ENCODE measurements at regions not wholly inside any gene's neighbourhood (a gene's known extent, or its start where the extent isn't known, plus 50 kb on each side); places are given as distances from the start of the nearest gene placed in this dataset.
A peak's percentile ranks its signal among the peaks of the same experiment; 100 is the strongest.

- Histone ChIP-seq H3K27ac (ENCODE audit: insufficient read depth, low read depth, low read length, poor library complexity, severe bottlenecking) (no peak overlapping the region), H3K4me3 (ENCODE audit: insufficient read depth, low read depth, low read length) (no peak overlapping the region), H3K36me3 (ENCODE audit: control insufficient read depth, insufficient read depth, low read length) (no peaks in the 10 kb centered on the region), H3K4me1 (ENCODE audit: control insufficient read depth, insufficient read depth, low read length) (peaks cover 4% of the 10 kb centered on the region), H3K27me3 (ENCODE audit: control insufficient read depth, insufficient read depth, low read length, poor library complexity, severe bottlenecking) (no peaks in the 10 kb centered on the region), H3K9me3 (ENCODE audit: control insufficient read depth, low read length) (no peaks in the 10 kb centered on the region)
- WGBS, 2 experiments: 79 to 85% methylated on average over 4 to 5 of the region's 5 CpGs
Observed at GRCh38 chr2:175441181-175441761, 259.8 kb upstream of the ATP5MC3 start.

- H3K27ac ChIP-seq (ENCODE audit: insufficient read depth, low read depth, low read length, poor library complexity, severe bottlenecking): no peak overlapping the region
- no peaks in the 10 kb centered on the region for H3K36me3 ChIP-seq (ENCODE audit: control insufficient read depth, insufficient read depth, low read length)
- 41 to 44% methylated on average over 1 of the region's 1 CpG for WGBS, 2 experiments
- peaks cover 4% of the 10 kb centered on the region for H3K4me1 ChIP-seq (ENCODE audit: control insufficient read depth, insufficient read depth, low read length)
- no peaks in the 10 kb centered on the region for H3K27me3 ChIP-seq (ENCODE audit: control insufficient read depth, insufficient read depth, low read length, poor library complexity, severe bottlenecking)
- H3K4me3 ChIP-seq (ENCODE audit: insufficient read depth, low read depth, low read length): no peak overlapping the region
- no peaks in the 10 kb centered on the region for H3K9me3 ChIP-seq (ENCODE audit: control insufficient read depth, low read length)
Observed at GRCh38 chr2:175439416-175439815, 257.9 kb upstream of the ATP5MC3 start.

- peaks cover 4% of the 10 kb centered on the region for H3K4me1 ChIP-seq (ENCODE audit: control insufficient read depth, insufficient read depth, low read length)
- H3K27ac ChIP-seq (ENCODE audit: insufficient read depth, low read depth, low read length, poor library complexity, severe bottlenecking): no peak overlapping the region
- no peak overlapping the region for H3K4me3 ChIP-seq (ENCODE audit: insufficient read depth, low read depth, low read length)
- H3K27me3 ChIP-seq (ENCODE audit: control insufficient read depth, insufficient read depth, low read length, poor library complexity, severe bottlenecking): no peaks in the 10 kb centered on the region
- H3K9me3 ChIP-seq (ENCODE audit: control insufficient read depth, low read length): no peaks in the 10 kb centered on the region
- H3K36me3 ChIP-seq (ENCODE audit: control insufficient read depth, insufficient read depth, low read length): no peaks in the 10 kb centered on the region
Observed at GRCh38 chr2:175437167-175437566, 255.7 kb upstream of the ATP5MC3 start.

- no peak overlapping the region for H3K27ac ChIP-seq (ENCODE audit: insufficient read depth, low read depth, low read length, poor library complexity, severe bottlenecking)
- 93 to 95% methylated on average over 2 of the region's 2 CpGs for WGBS, 2 experiments
Observed at GRCh38 chr2:175436076-175436475, 254.6 kb upstream of the ATP5MC3 start.

GRCh38 chr2:175435012-175435411 is 253.5 kb upstream of the ATP5MC3 start:
- WGBS, 2 experiments: 83 to 100% methylated on average over 1 of the region's 1 CpG
- Histone ChIP-seq H3K4me3 (ENCODE audit: insufficient read depth, low read depth, low read length) (no peak overlapping the region), H3K27me3 (ENCODE audit: control insufficient read depth, insufficient read depth, low read length, poor library complexity, severe bottlenecking) (no peaks in the 10 kb centered on the region), H3K36me3 (ENCODE audit: control insufficient read depth, insufficient read depth, low read length) (no peaks in the 10 kb centered on the region), H3K9me3 (ENCODE audit: control insufficient read depth, low read length) (no peaks in the 10 kb centered on the region), H3K27ac (ENCODE audit: insufficient read depth, low read depth, low read length, poor library complexity, severe bottlenecking) (no peak overlapping the region), H3K4me1 (ENCODE audit: control insufficient read depth, insufficient read depth, low read length) (no peaks in the 10 kb centered on the region)

More at GRCh38 chr2:175436076-175436475, 254.6 kb upstream of the ATP5MC3 start:
- H3K9me3 ChIP-seq (ENCODE audit: control insufficient read depth, low read length): no peaks in the 10 kb centered on the region
- peaks cover 4% of the 10 kb centered on the region for H3K4me1 ChIP-seq (ENCODE audit: control insufficient read depth, insufficient read depth, low read length)
- H3K36me3 ChIP-seq (ENCODE audit: control insufficient read depth, insufficient read depth, low read length): no peaks in the 10 kb centered on the region
- no peaks in the 10 kb centered on the region for H3K27me3 ChIP-seq (ENCODE audit: control insufficient read depth, insufficient read depth, low read length, poor library complexity, severe bottlenecking)
- H3K4me3 ChIP-seq (ENCODE audit: insufficient read depth, low read depth, low read length): no peak overlapping the region

- no peaks in the 10 kb centered on the region for H3K4me1 ChIP-seq (ENCODE audit: control insufficient read depth, insufficient read depth, low read length)
- H3K4me3 ChIP-seq (ENCODE audit: insufficient read depth, low read depth, low read length): no peak overlapping the region
- no peaks in the 10 kb centered on the region for H3K9me3 ChIP-seq (ENCODE audit: control insufficient read depth, low read length)
- H3K27me3 ChIP-seq (ENCODE audit: control insufficient read depth, insufficient read depth, low read length, poor library complexity, severe bottlenecking): no peaks in the 10 kb centered on the region
- no peak overlapping the region for H3K27ac ChIP-seq (ENCODE audit: insufficient read depth, low read depth, low read length, poor library complexity, severe bottlenecking)
- 95 to 100% methylated on average over 2 of the region's 2 CpGs for WGBS, 2 experiments
- H3K36me3 ChIP-seq (ENCODE audit: control insufficient read depth, insufficient read depth, low read length): no peaks in the 10 kb centered on the region
Observed at GRCh38 chr2:175432793-175433192, 251.3 kb upstream of the ATP5MC3 start.

GRCh38 chr2:175432021-175432420 is 250.5 kb upstream of the ATP5MC3 start:
- 84% methylated on average over 5 of the region's 5 CpGs for WGBS, 2 experiments
- H3K27me3 ChIP-seq (ENCODE audit: control insufficient read depth, insufficient read depth, low read length, poor library complexity, severe bottlenecking): no peaks in the 10 kb centered on the region
- no peak overlapping the region for H3K4me3 ChIP-seq (ENCODE audit: insufficient read depth, low read depth, low read length)
- H3K36me3 ChIP-seq (ENCODE audit: control insufficient read depth, insufficient read depth, low read length): no peaks in the 10 kb centered on the region
- no peaks in the 10 kb centered on the region for H3K9me3 ChIP-seq (ENCODE audit: control insufficient read depth, low read length)
- no peaks in the 10 kb centered on the region for H3K4me1 ChIP-seq (ENCODE audit: control insufficient read depth, insufficient read depth, low read length)
- H3K27ac ChIP-seq (ENCODE audit: insufficient read depth, low read depth, low read length, poor library complexity, severe bottlenecking): peak overlapping the region; percentile 13

- WGBS, 2 experiments: 82 to 86% methylated on average over 3 of the region's 4 CpGs
- Histone ChIP-seq H3K9me3 (ENCODE audit: control insufficient read depth, low read length) (no peaks in the 10 kb centered on the region), H3K27me3 (ENCODE audit: control insufficient read depth, insufficient read depth, low read length, poor library complexity, severe bottlenecking) (no peaks in the 10 kb centered on the region), H3K4me1 (ENCODE audit: control insufficient read depth, insufficient read depth, low read length) (no peaks in the 10 kb centered on the region), H3K27ac (ENCODE audit: insufficient read depth, low read depth, low read length, poor library complexity, severe bottlenecking) (no peak overlapping the region), H3K4me3 (ENCODE audit: insufficient read depth, low read depth, low read length) (no peak overlapping the region), H3K36me3 (ENCODE audit: control insufficient read depth, insufficient read depth, low read length) (no peaks in the 10 kb centered on the region)
Observed at GRCh38 chr2:175431101-175431946, 249.8 kb upstream of the ATP5MC3 start.

- H3K27ac ChIP-seq (ENCODE audit: insufficient read depth, low read depth, low read length, poor library complexity, severe bottlenecking): no peak overlapping the region
- no peak overlapping the region for H3K4me3 ChIP-seq (ENCODE audit: insufficient read depth, low read depth, low read length)
- 63 to 73% methylated on average over 1 of the region's 1 CpG for WGBS, 2 experiments
Observed at GRCh38 chr2:175430236-175430635, 248.7 kb upstream of the ATP5MC3 start.

GRCh38 chr2:175418224-175418835 is 236.8 kb upstream of the ATP5MC3 start:
- 92 to 98% methylated on average over 8 of the region's 8 CpGs for WGBS, 2 experiments
- Histone ChIP-seq H3K27me3 (ENCODE audit: control insufficient read depth, insufficient read depth, low read length, poor library complexity, severe bottlenecking) (no peaks in the 10 kb centered on the region), H3K4me1 (ENCODE audit: control insufficient read depth, insufficient read depth, low read length) (no peaks in the 10 kb centered on the region), H3K27ac (ENCODE audit: insufficient read depth, low read depth, low read length, poor library complexity, severe bottlenecking) (no peak overlapping the region), H3K9me3 (ENCODE audit: control insufficient read depth, low read length) (no peaks in the 10 kb centered on the region), H3K4me3 (ENCODE audit: insufficient read depth, low read depth, low read length) (no peak overlapping the region), H3K36me3 (ENCODE audit: control insufficient read depth, insufficient read depth, low read length) (no peaks in the 10 kb centered on the region)

More at GRCh38 chr2:175430236-175430635, 248.7 kb upstream of the ATP5MC3 start:
- H3K9me3 ChIP-seq (ENCODE audit: control insufficient read depth, low read length): no peaks in the 10 kb centered on the region
- no peaks in the 10 kb centered on the region for H3K4me1 ChIP-seq (ENCODE audit: control insufficient read depth, insufficient read depth, low read length)
- H3K36me3 ChIP-seq (ENCODE audit: control insufficient read depth, insufficient read depth, low read length): no peaks in the 10 kb centered on the region
- H3K27me3 ChIP-seq (ENCODE audit: control insufficient read depth, insufficient read depth, low read length, poor library complexity, severe bottlenecking): no peaks in the 10 kb centered on the region
